GM10248 (cell line): ENCODE measurements at regions not wholly inside any gene's neighbourhood (a gene's known extent, or its start where the extent isn't known, plus 50 kb on each side); places are given as distances from the start of the nearest gene placed in this dataset.

Experiments used
- CTCF ChIA-PET: fragments of 300-600 bp; sonication (Branson Sonifier 250); formaldehyde crosslinking; extraction: SDS; loops from one replicate; lab custom pipeline; 2021; ENCODE audit warnings: antibody characterized with exemption; lab: Yijun Ruan, JAX
- POLR2A ChIA-PET: fragments of 350-650 bp; sonication (Branson Sonifier 250); formaldehyde crosslinking; extraction: SDS; loops from one replicate; lab custom pipeline; 2020; ENCODE audit warnings: antibody characterized with exemption; lab: Yijun Ruan, JAX
- DNase-seq: peaks from one replicate; pipeline ENCODE4 v3.0.0; 2012; ENCODE audit errors: extremely low spot score
- TF ChIP-seq, protein P1 (sequence below): IDR thresholded peaks from 2 replicates; pipeline ENCODE4 v1.5.1; 2012; ENCODE audit warnings: mild to moderate bottlenecking, low read depth; ENCODE audit errors: extremely low read depth, missing control alignments, control extremely low read depth

DNA sequence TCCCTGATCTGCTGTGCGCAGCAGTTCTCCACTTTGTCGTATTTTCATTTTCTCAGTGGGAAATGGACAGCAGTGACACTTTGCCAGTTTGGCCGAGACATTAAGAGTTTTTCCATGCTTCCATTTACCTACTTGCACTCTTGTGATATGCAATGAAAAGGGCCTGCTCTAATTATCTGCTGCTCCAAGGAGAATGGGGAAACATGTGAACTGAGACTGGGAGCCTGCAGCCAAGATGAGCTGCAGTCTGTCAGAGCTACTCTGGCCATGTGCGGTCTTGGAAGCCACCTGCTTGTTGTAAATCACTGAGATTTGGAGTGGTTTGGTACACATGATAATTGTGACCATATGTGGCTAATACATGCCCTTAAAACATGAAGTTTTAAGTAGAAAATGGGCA is 586.6 kb upstream of the POT1 start:
- no peak for DNase-seq
- TF ChIP-seq, protein P1, sequence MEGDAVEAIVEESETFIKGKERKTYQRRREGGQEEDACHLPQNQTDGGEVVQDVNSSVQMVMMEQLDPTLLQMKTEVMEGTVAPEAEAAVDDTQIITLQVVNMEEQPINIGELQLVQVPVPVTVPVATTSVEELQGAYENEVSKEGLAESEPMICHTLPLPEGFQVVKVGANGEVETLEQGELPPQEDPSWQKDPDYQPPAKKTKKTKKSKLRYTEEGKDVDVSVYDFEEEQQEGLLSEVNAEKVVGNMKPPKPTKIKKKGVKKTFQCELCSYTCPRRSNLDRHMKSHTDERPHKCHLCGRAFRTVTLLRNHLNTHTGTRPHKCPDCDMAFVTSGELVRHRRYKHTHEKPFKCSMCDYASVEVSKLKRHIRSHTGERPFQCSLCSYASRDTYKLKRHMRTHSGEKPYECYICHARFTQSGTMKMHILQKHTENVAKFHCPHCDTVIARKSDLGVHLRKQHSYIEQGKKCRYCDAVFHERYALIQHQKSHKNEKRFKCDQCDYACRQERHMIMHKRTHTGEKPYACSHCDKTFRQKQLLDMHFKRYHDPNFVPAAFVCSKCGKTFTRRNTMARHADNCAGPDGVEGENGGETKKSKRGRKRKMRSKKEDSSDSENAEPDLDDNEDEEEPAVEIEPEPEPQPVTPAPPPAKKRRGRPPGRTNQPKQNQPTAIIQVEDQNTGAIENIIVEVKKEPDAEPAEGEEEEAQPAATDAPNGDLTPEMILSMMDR, result no peak
- ChIA-PET CTCF (interaction anchor here (1.2 to 1.3 kb wide), 2 partner anchors 12 to 16 kb away, joined by 3 to 4 read pairs; no protein-coding TSS in a partner anchor), POLR2A (no interaction called here)

DNA sequence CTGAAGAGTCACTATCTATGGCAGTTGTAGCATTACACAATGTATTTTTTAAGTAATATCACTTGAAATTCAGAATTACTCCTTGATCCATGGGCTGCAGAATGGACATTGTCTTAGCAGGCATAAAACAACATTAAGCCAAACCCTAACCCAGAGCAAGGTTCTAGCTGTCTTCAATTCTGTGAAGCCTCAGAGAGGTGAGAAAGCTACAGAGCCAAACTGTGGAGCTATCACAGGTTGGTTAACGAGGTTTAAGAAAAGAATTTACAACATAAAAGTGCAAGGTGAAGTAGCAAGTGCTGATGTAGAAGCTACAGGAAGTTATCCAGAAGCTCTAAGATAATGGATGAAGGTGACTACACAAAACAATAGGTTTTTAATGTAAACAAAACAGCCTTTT is 582.7 kb upstream of the POT1 start:
- TF ChIP-seq, protein P1, result no peak
- no peak for DNase-seq
- ChIA-PET CTCF (no interaction called here), POLR2A (no interaction called here)

DNA sequence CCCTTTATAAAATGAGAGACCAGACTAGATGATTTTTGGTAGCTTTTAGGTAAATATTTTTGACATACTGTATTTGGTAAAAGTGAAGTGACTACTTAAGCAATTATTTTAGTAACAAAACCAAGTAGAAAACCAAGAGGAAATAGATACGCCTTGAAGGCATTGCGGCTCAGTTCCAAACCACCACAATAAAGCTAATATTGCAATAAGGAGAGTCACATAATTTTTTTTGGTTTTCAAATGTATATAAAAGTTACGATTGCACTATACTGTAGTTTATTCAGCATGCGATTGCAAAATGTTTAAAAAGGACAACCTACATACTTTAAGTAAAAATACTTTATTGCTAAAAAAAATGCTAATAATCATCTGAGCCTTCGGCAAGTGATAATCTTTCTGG is 581.7 kb upstream of the POT1 start:
- CTCF ChIA-PET, result interaction anchor here (0.8 kb wide), 1 partner anchor 10 kb away, joined by 3 read pairs; no protein-coding TSS in a partner anchor
- POLR2A ChIA-PET, result no interaction called here
- DNase-seq, result no peak
- TF ChIP-seq, protein P1, result no peak

DNA sequence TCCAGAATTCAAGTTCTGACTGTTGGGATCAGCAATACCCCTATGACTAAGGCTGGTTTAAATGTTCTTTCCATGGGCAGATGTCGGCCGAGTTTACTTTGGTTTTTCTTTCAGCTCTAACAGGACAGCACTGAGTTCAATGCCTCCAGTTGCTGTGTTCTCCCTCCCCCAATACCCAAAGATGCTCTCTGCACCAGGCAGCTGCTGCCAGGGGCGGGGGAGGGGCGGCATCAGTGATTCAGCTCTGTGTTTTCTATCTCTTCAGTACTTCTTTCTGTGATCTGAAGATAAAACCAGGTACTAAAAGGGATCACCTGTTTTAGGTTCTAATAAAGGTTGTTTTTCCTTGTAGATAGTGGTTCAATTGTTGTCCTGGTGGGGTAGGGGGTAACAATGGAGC is 576.7 kb upstream of the POT1 start:
- no peak for DNase-seq
- CTCF ChIA-PET, result no interaction called here
- POLR2A ChIA-PET, result no interaction called here
- TF ChIP-seq, protein P1, result no peak

DNA sequence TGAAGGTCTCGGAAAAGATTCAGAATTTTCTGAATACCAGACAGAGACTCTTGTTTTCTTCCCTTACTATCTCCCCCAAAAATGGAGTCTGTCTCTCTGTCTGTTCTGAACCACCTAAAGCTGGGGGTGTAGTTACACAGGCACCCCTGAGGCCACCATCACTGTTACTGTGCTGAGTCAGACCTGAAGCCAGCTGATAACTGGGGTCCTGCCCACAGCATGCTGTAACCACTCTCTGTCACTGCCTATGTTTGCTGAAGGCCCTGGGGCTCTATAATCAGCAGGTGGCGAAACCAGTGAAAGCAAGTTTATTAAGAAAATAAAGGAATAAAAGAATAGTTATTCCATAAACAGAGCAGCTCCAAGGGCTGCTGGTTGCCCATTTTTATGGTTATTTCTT is 575.2 kb upstream of the POT1 start:
- DNase-seq, result no peak
- CTCF ChIA-PET, result interaction anchor here (1.1 kb wide), 1 partner anchor 24 kb away, joined by 3 read pairs; no protein-coding TSS in a partner anchor
- TF ChIP-seq, protein P1, result no peak
- POLR2A ChIA-PET, result no interaction called here

DNA sequence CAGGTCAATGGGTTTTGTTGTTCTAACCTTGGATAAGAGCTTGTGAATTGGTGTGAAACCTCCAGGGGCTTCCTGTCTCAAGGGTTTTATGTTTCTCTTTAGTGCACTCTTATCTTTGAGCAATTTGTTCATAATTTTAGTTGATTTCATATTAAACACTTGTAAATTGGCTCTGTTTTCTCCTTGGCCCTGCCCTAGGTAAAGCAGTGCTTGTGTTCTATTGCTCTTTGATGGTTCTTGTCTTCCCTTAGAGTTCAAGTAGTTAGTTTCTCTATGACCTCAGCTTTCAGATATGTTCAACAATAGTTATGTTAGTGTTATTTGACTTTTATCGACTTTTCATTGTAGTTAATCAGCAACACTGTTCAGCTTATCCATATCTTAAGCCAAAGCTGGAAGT is 566.4 kb upstream of the POT1 start:
- ChIA-PET CTCF (no interaction called here), POLR2A (no interaction called here)
- no peak for DNase-seq
- TF ChIP-seq, protein P1, result no peak

DNA sequence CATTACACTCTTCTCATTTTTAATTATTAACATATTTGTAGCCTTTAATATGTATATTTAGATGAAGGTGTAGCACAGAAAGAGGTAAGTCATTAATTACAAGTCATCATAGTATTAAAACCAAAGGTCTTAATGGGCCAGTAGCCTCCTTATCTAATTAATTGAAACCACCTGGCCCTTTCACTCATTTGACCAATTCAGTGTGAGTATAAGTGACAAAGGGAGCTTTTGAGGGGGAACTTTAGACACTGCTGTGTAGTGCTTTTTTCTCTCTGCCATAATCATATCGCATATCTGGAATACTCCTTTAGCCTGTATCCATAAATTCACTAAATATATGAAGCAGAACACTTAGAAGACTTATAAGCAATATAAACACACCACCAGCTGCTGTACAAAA is 562.9 kb upstream of the POT1 start:
- TF ChIP-seq, protein P1, result no peak
- ChIA-PET POLR2A (no interaction called here), CTCF (no interaction called here)
- no peak for DNase-seq
